OCI-LY7 (cell line): ENCODE measurements at regions not wholly inside any gene's neighbourhood (a gene's known extent, or its start where the extent isn't known, plus 50 kb on each side); places are given as distances from the start of the nearest gene placed in this dataset.

Source experiments
- BruUV-seq: library from RNA; stranded (reverse); fragments of 400-500 nt; replicated peaks from 2 replicates; lab custom pipeline; 2021; lab: Mats Ljungman, UMichigan
- CTCF ChIA-PET: fragments of 300-600 bp; sonication (Branson Sonifier 250); formaldehyde crosslinking; loops from one replicate; lab custom pipeline; 2022; ENCODE audit warnings: antibody characterized with exemption; ENCODE audit not compliant: unreplicated experiment; lab: Charles Lee
- POLR2A ChIA-PET: fragments of 300-600 bp; sonication (Branson Sonifier 250); formaldehyde crosslinking; loops from one replicate; lab custom pipeline; 2022; ENCODE audit warnings: antibody characterized with exemption; lab: Charles Lee
- DNase-seq: peaks from one replicate; pipeline ENCODE4 v3.0.0-alpha.2; 2015; ENCODE audit warnings: low spot score
- H2AFZ ChIP-seq: fragments of 200-600 bp; sonication (generic), shearing (Covaris generic); 2 replicates; pipeline ENCODE4 v1.6.1; 2014; ENCODE audit warnings: mild to moderate bottlenecking, antibody characterized with exemption, low read length, moderate library complexity
- H3K27ac ChIP-seq: fragments of 200-600 bp; sonication (generic); 2 replicates; pipeline ENCODE4 v1.5.1; 2014; ENCODE audit warnings: mixed run types, low read depth, mild to moderate bottlenecking, moderate library complexity, low read length, inconsistent platforms; ENCODE audit not compliant: poor library complexity, severe bottlenecking
- H3K36me3 ChIP-seq: fragments of 200-600 bp; sonication (generic); 2 replicates; pipeline ENCODE4 v1.6.1; 2014; ENCODE audit warnings: mild to moderate bottlenecking, antibody characterized with exemption, low read length, moderate library complexity, mixed read lengths; ENCODE audit not compliant: insufficient read depth
- H3K4me1 ChIP-seq: fragments of 200-600 bp; sonication (generic); 2 replicates; pipeline ENCODE4 v1.5.1; 2014; ENCODE audit warnings: mild to moderate bottlenecking, low read length; ENCODE audit not compliant: insufficient read depth, poor library complexity, severe bottlenecking
- H3K4me2 ChIP-seq: fragments of 200-600 bp; sonication (generic); 2 replicates; pipeline ENCODE4 v1.6.1; 2014; ENCODE audit warnings: mild to moderate bottlenecking, low read length
- H3K4me3 ChIP-seq: fragments of 200-600 bp; sonication (generic); 2 replicates; pipeline ENCODE4 v1.5.1; 2014; ENCODE audit warnings: mild to moderate bottlenecking, low read depth, low read length; ENCODE audit not compliant: poor library complexity, severe bottlenecking
- H3K79me2 ChIP-seq: fragments of 200-600 bp; sonication (generic); 2 replicates; pipeline ENCODE4 v1.6.1; 2016; ENCODE audit warnings: low read depth, mild to moderate bottlenecking, low read length, moderate library complexity, mixed read lengths; ENCODE audit not compliant: insufficient read depth
- H3K9me2 ChIP-seq: fragments of 200-600 bp; sonication (generic); 2 replicates; pipeline ENCODE4 v1.6.1; 2016; ENCODE audit warnings: mild to moderate bottlenecking, low read length, mixed read lengths; ENCODE audit not compliant: insufficient read depth
- H3K9me3 ChIP-seq: fragments of 200-600 bp; sonication (generic); 2 replicates; pipeline ENCODE4 v1.6.1; 2014; ENCODE audit warnings: mild to moderate bottlenecking, mixed run types, low read length, mixed read lengths
- H4K20me1 ChIP-seq: fragments of 200-600 bp; sonication (generic); 2 replicates; pipeline ENCODE4 v1.6.1; 2014; ENCODE audit warnings: mild to moderate bottlenecking, antibody characterized with exemption, low read length, moderate library complexity, mixed read lengths; ENCODE audit not compliant: insufficient read depth
- CTCF ChIP-seq: fragments of 200-600 bp; sonication (generic); conservative IDR thresholded peaks from 2 replicates; pipeline ENCODE4 v1.5.1; 2014; ENCODE audit warnings: mild to moderate bottlenecking, antibody characterized with exemption, low read length, moderate library complexity, mixed read lengths
- EZH2phosphoT487 ChIP-seq: fragments of 200-600 bp; sonication (generic); IDR thresholded peaks from 2 replicates; pipeline ENCODE4 v1.6.1; 2018; ENCODE audit warnings: low read depth, borderline replicate concordance, mild to moderate bottlenecking, mixed run types, antibody characterized with exemption, low read length, moderate library complexity, mixed read lengths
- intact Hi-C: fragments of 100-400 bp; cut with micrococcal nuclease; formaldehyde crosslinking; loops from one replicate; pipeline ENCODE4 v1.10.0; 2022; ENCODE audit not compliant: unreplicated experiment

- no TSS peak for BruUV-seq
- H2AFZ ChIP-seq: no peak overlapping the region
- H3K79me2 ChIP-seq: no peaks in the 10 kb centered on the region
- TF ChIP-seq CTCF (no peak), EZH2phosphoT487 (no peak)
- POLR2A ChIA-PET: no interaction called here
- no peak overlapping the region for H3K4me2 ChIP-seq
- no peaks in the 10 kb centered on the region for H4K20me1 ChIP-seq
- no peaks in the 10 kb centered on the region for H3K9me2 ChIP-seq
- intact Hi-C loops: no loop called here
- H3K9me3 ChIP-seq: no peaks in the 10 kb centered on the region
- no peak for DNase-seq
- no peak overlapping the region for H3K27ac ChIP-seq
- H3K4me1 ChIP-seq: no peaks in the 10 kb centered on the region
- no peak overlapping the region for H3K4me3 ChIP-seq
- H3K36me3 ChIP-seq: no peaks in the 10 kb centered on the region
- CTCF ChIA-PET: no interaction called here
These were observed 197.8 kb upstream of the FRMD6 start for GRCh38 chr14:51453869-51454268.

- no peak overlapping the region for H3K4me3 ChIP-seq
- no peak overlapping the region for H3K27ac ChIP-seq
- no TSS peak for BruUV-seq
- no peaks in the 10 kb centered on the region for H4K20me1 ChIP-seq
- H2AFZ ChIP-seq: no peak overlapping the region
- intact Hi-C loops: no loop called here
- H3K4me2 ChIP-seq: no peak overlapping the region
- no peaks in the 10 kb centered on the region for H3K4me1 ChIP-seq
- POLR2A ChIA-PET: no interaction called here
- H3K9me2 ChIP-seq: no peaks in the 10 kb centered on the region
- H3K36me3 ChIP-seq: no peaks in the 10 kb centered on the region
- no peaks in the 10 kb centered on the region for H3K79me2 ChIP-seq
- H3K9me3 ChIP-seq: no peaks in the 10 kb centered on the region
- TF ChIP-seq EZH2phosphoT487 (no peak), CTCF (no peak)
- no peak for DNase-seq
- CTCF ChIA-PET: no interaction called here
These were observed 197.4 kb upstream of the FRMD6 start for GRCh38 chr14:51454351-51454750.

GRCh38 chr14:51455041-51455835 is 196.5 kb upstream of the FRMD6 start:
- no peaks in the 10 kb centered on the region for H3K36me3 ChIP-seq
- no peaks in the 10 kb centered on the region for H3K4me1 ChIP-seq
- no peak overlapping the region for H3K27ac ChIP-seq
- intact Hi-C loops: no loop called here
- H3K79me2 ChIP-seq: no peaks in the 10 kb centered on the region
- H3K4me2 ChIP-seq: no peak overlapping the region
- BruUV-seq: no TSS peak
- TF ChIP-seq CTCF (no peak), EZH2phosphoT487 (no peak)
- no peak overlapping the region for H3K4me3 ChIP-seq
- DNase-seq: no peak
- no peaks in the 10 kb centered on the region for H3K9me3 ChIP-seq
- no peaks in the 10 kb centered on the region for H3K9me2 ChIP-seq
- ChIA-PET CTCF (no interaction called here), POLR2A (no interaction called here)
- no peaks in the 10 kb centered on the region for H4K20me1 ChIP-seq
- H2AFZ ChIP-seq: no peak overlapping the region
